Caco-2 (cell line): ENCODE measurements at regions not wholly inside any gene's neighbourhood (a gene's known extent, or its start where the extent isn't known, plus 50 kb on each side); places are given as distances from the start of the nearest gene placed in this dataset.

Experiments
- BruUV-seq: library from RNA; stranded (reverse); fragments of 400-500 nt; replicated peaks from 2 replicates; lab custom pipeline; 2021; lab: Mats Ljungman, UMichigan
- CTCF ChIA-PET: fragments of 300-600 bp; sonication (Branson Sonifier 250); formaldehyde crosslinking; loops from one replicate; lab custom pipeline; 2022; ENCODE audit warnings: antibody characterized with exemption; lab: Charles Lee
- POLR2A ChIA-PET: fragments of 300-600 bp; sonication (Branson Sonifier 250); formaldehyde crosslinking; loops from one replicate; lab custom pipeline; 2022; ENCODE audit warnings: antibody characterized with exemption; lab: Charles Lee
- DNase-seq, 2 experiments: peaks; one replicate each; pipeline versions ENCODE4 v3.0.0 to v3.0.0-alpha.2; 2020 to 2022
- H3K27me3 ChIP-seq: replicated peaks from 2 replicates; pipeline ENCODE4 v1.6.0; 2011; ENCODE audit warnings: low read length; ENCODE audit not compliant: control insufficient read depth, insufficient read depth
- H3K36me3 ChIP-seq: 2 replicates; pipeline ENCODE4 v1.5.1; 2011; ENCODE audit warnings: low read length; ENCODE audit not compliant: control insufficient read depth, insufficient read depth
- H3K4me1 ChIP-seq: fragments of 250-450 bp; sonication (Bioruptor Pico); 2 replicates; pipeline ENCODE4 v1.5.1; 2020; ENCODE audit warnings: mild to moderate bottlenecking
- H3K4me3 ChIP-seq: 2 replicates; pipeline ENCODE4 v1.5.1; 2011; ENCODE audit warnings: low read depth, mild to moderate bottlenecking, control low read depth, low read length
- H3K9me3 ChIP-seq: fragments of 250-450 bp; sonication (Bioruptor Pico); 2 replicates; pipeline ENCODE4 v1.5.1; 2020; ENCODE audit warnings: mild to moderate bottlenecking, moderate library complexity
- H3K27ac Mint-ChIP-seq: one replicate; pipeline ENCODE4 v1.8.0; 2022; ENCODE audit warnings: mixed read lengths; ENCODE audit not compliant: unreplicated experiment
- H3K27me3 Mint-ChIP-seq: one replicate; pipeline ENCODE4 v1.8.0; 2022; ENCODE audit warnings: mixed read lengths; ENCODE audit not compliant: insufficient read depth, unreplicated experiment
- H3K36me3 Mint-ChIP-seq: one replicate; pipeline ENCODE4 v1.8.0; 2022; ENCODE audit warnings: mild to moderate bottlenecking, mixed read lengths; ENCODE audit not compliant: insufficient read depth, unreplicated experiment
- H3K4me1 Mint-ChIP-seq: one replicate; pipeline ENCODE4 v1.8.0; 2022; ENCODE audit warnings: low read depth, mixed read lengths; ENCODE audit not compliant: unreplicated experiment
- H3K4me3 Mint-ChIP-seq: one replicate; pipeline ENCODE4 v1.8.0; 2022; ENCODE audit warnings: mild to moderate bottlenecking, moderate library complexity, mixed read lengths; ENCODE audit not compliant: unreplicated experiment
- H3K9me3 Mint-ChIP-seq: one replicate; pipeline ENCODE4 v1.8.0; 2022; ENCODE audit warnings: mixed read lengths; ENCODE audit not compliant: unreplicated experiment
- intact Hi-C: fragments of 100-400 bp; cut with micrococcal nuclease; formaldehyde crosslinking; loops from one replicate; pipeline ENCODE4 v1.10.0; 2022; ENCODE audit not compliant: unreplicated experiment
- TF ChIP-seq, protein P1 (sequence below), 2 experiments: fragments of 200-600 bp in 1 of 2; IDR thresholded peaks; 1 replicate in 1 of 2; 2 replicates in 1 of 2; pipeline versions ENCODE4 v1.5.1 to v1.8.0; 2011 to 2022; ENCODE audit warnings: antibody characterized with exemption in 1 of 2, control low read depth in 1 of 2, inconsistent platforms in 1 of 2, low read depth in 1 of 2, low read length in 1 of 2, mild to moderate bottlenecking in 1 of 2, moderate library complexity in 1 of 2; ENCODE audit not compliant: insufficient read depth in 1 of 2, severe bottlenecking in 1 of 2, unreplicated experiment in 1 of 2

DNA sequence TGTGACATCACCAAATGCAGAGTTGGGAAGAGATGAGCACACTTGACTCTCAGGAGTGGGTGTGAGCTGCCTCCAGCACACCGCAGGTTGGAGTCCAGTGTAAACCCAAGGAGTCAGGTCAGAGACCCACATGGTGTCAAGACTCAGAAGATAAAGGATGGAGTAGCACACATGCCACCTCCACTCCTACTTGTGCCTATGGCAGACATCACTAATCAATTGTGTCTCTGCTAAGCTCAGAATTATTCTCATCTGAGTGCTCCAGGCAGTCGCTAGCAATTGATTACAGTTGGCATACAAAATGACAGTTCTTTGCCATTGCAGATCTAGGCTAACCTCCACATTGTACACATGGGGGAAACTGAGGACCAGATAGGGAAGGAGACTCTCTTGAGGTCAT, 187.1 kb downstream of the RPS24 start:
- no TSS peak for BruUV-seq
- Mint-ChIP-seq H3K27me3 (no peaks in the 10 kb centered on the region), H3K4me3 (no peak overlapping the region), H3K9me3 (no peaks in the 10 kb centered on the region), H3K36me3 (peaks cover 7% of the 10 kb centered on the region), H3K27ac (no peak overlapping the region), H3K4me1 (peaks cover 10% of the 10 kb centered on the region)
- intact Hi-C loops = no loop called here
- no peak for DNase-seq
- ChIA-PET CTCF (no interaction called here), POLR2A (no interaction called here)
- Histone ChIP-seq H3K27me3 (no peaks in the 10 kb centered on the region), H3K9me3 (peaks cover 3% of the 10 kb centered on the region; the same call in 1 of the 2 replicates), H3K4me1 (0 out of 2 replicates have a peak, but pooled peaks cover 10% of the 10 kb centered on the region), H3K36me3 (no peaks in the 10 kb centered on the region), H3K4me3 (no peak overlapping the region)
- TF ChIP-seq, protein P1, sequence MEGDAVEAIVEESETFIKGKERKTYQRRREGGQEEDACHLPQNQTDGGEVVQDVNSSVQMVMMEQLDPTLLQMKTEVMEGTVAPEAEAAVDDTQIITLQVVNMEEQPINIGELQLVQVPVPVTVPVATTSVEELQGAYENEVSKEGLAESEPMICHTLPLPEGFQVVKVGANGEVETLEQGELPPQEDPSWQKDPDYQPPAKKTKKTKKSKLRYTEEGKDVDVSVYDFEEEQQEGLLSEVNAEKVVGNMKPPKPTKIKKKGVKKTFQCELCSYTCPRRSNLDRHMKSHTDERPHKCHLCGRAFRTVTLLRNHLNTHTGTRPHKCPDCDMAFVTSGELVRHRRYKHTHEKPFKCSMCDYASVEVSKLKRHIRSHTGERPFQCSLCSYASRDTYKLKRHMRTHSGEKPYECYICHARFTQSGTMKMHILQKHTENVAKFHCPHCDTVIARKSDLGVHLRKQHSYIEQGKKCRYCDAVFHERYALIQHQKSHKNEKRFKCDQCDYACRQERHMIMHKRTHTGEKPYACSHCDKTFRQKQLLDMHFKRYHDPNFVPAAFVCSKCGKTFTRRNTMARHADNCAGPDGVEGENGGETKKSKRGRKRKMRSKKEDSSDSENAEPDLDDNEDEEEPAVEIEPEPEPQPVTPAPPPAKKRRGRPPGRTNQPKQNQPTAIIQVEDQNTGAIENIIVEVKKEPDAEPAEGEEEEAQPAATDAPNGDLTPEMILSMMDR (IDR thresholded peaks at IDR 0.05; ENCODE audit: insufficient read depth in 1 of 2, low read depth in 1 of 2, low read length in 1 of 2, severe bottlenecking in 1 of 2, unreplicated experiment in 1 of 2) = no peak

DNA sequence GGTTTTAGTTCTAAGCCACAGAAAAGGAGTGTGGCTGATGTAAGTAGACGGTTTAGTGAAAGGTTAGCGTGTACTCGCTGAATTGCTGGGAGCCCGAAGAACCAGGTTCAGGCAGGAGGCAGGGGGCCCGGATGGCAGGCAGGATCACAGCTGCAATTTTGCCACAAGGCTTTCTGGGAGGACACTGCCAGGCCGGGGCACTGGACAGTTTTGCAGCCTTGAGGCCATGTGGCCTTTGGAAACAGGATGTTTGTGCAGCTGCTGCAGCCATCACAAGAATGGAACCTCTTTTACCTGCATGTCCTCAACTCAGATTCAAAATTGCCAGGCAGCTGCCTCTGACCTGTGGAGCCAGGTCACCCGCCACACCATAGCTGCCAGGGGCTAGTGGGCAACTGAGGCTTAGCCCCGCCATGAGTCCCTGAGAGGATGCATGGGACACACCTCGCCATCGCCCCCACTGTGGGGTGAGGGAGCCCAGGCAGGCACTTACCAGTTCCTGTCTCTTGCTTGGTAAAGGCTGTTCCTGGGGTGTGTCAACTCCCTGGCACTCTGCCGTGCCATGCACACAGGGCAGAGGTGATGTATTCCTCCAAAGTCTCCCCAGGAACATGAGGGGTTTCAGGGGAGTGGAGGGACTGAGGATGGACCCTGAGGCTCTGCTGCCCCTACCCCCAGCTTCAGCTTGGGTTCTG, 188.6 kb downstream of the RPS24 start:
- H3K36me3 Mint-ChIP-seq = peaks cover 7% of the 10 kb centered on the region
- no peaks in the 10 kb centered on the region for H3K27me3 Mint-ChIP-seq
- no peak for DNase-seq
- TF ChIP-seq, protein P1 (IDR thresholded peaks at IDR 0.05; ENCODE audit: insufficient read depth in 1 of 2, low read depth in 1 of 2, low read length in 1 of 2, severe bottlenecking in 1 of 2, unreplicated experiment in 1 of 2) = no peak
- 0 out of 2 replicates have a peak, but pooled peaks cover 10% of the 10 kb centered on the region for H3K4me1 ChIP-seq
- no peak overlapping the region for H3K4me3 Mint-ChIP-seq
- no peaks in the 10 kb centered on the region for H3K27me3 ChIP-seq
- ChIA-PET CTCF (no interaction called here), POLR2A (no interaction called here)
- intact Hi-C loops = no loop called here
- no TSS peak for BruUV-seq
- H3K27ac Mint-ChIP-seq = no peak overlapping the region
- no peaks in the 10 kb centered on the region for H3K36me3 ChIP-seq
- peaks cover 3% of the 10 kb centered on the region; the same call in 1 of the 2 replicates for H3K9me3 ChIP-seq
- no peak overlapping the region for H3K4me3 ChIP-seq
- no peaks in the 10 kb centered on the region for H3K9me3 Mint-ChIP-seq
- H3K4me1 Mint-ChIP-seq = peaks cover 10% of the 10 kb centered on the region

DNA sequence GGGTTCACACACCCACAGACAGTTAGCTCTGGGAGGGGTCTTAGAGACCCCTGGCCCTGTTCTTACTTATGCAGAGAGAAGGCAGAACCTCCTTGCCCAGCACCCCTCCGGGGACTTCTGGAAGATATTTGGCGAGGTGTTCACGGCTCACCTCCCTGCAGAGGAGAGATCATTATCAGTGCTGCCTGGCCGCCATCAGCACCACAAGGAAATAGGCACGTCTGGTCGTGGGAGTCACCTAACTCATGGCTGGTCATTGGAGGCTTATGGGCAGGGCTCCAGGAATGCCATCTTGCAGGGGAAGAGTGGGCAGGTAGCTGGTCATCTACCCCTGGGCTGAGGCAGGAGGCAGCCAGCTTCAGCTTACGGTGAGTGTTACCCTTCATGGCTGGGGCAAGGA, 189.4 kb downstream of the RPS24 start:
- H3K4me3 Mint-ChIP-seq = no peak overlapping the region
- no peak overlapping the region for H3K4me3 ChIP-seq
- H3K9me3 Mint-ChIP-seq = no peaks in the 10 kb centered on the region
- 0 out of 2 replicates have a peak, but pooled peaks cover 10% of the 10 kb centered on the region for H3K4me1 ChIP-seq
- POLR2A ChIA-PET = no interaction called here
- peaks cover 7% of the 10 kb centered on the region for H3K36me3 Mint-ChIP-seq
- H3K27me3 ChIP-seq = no peaks in the 10 kb centered on the region
- intact Hi-C loops = no loop called here
- H3K9me3 ChIP-seq = peaks cover 3% of the 10 kb centered on the region; the same call in 1 of the 2 replicates
- no peaks in the 10 kb centered on the region for H3K36me3 ChIP-seq
- TF ChIP-seq, protein P1 (IDR thresholded peaks at IDR 0.05; ENCODE audit: insufficient read depth in 1 of 2, low read depth in 1 of 2, low read length in 1 of 2, severe bottlenecking in 1 of 2, unreplicated experiment in 1 of 2) = no peak
- no peak overlapping the region for H3K27ac Mint-ChIP-seq
- BruUV-seq = no TSS peak
- H3K4me1 Mint-ChIP-seq = peaks cover 10% of the 10 kb centered on the region
- H3K27me3 Mint-ChIP-seq = no peaks in the 10 kb centered on the region
- no peak for DNase-seq
- CTCF ChIA-PET = no interaction called here
